Spleen (tissue), 11 donors: ENCODE measurements at regions not wholly inside any gene's neighbourhood (a gene's known extent, or its start where the extent isn't known, plus 50 kb on each side); places are given as distances from the start of the nearest gene placed in this dataset.

Source experiments
- DNase-seq: peaks from one replicate; pipeline ENCODE4 v3.0.0-alpha.2; 2020
- H3K27ac ChIP-seq, 8 donors: fragments of 200-600 bp; sonication (generic) in 7 of 8; 1 replicate in 4 of 8; 2 replicates in 4 of 8; pipeline versions ENCODE4 v1.5.0 to v1.8.0; 2016 to 2021; ENCODE audit warnings: inconsistent platforms in 4 of 8, mild to moderate bottlenecking in 4 of 8, moderate library complexity in 1 of 8
- H3K27me3 ChIP-seq, 7 donors: fragments of 200-600 bp; sonication (generic) in 6 of 7; replicated peaks in 1 of 7; 1 replicate in 4 of 7; 2 replicates in 3 of 7; pipeline versions ENCODE4 v1.5.0 to v1.8.0; 2016 to 2021; ENCODE audit warnings: inconsistent platforms in 3 of 7, mild to moderate bottlenecking in 1 of 7
- H3K36me3 ChIP-seq, 6 donors: fragments of 200-600 bp; sonication (generic) in 5 of 6; 1 replicate in 4 of 6; 2 replicates in 2 of 6; pipeline versions ENCODE4 v1.5.0 to v1.8.0; 2016 to 2021; ENCODE audit warnings: inconsistent platforms in 2 of 6
- H3K4me1 ChIP-seq, 6 donors: fragments of 200-600 bp; sonication (generic) in 5 of 6; 1 replicate in 3 of 6; 2 replicates in 3 of 6; pipeline versions ENCODE4 v1.5.0 to v1.8.0; 2016 to 2021; ENCODE audit warnings: inconsistent platforms in 3 of 6
- H3K4me3 ChIP-seq, 8 donors: fragments of 200-600 bp; sonication (generic) in 7 of 8; 1 replicate in 4 of 8; 2 replicates in 4 of 8; pipeline versions ENCODE4 v1.5.0 to v1.8.0; 2016 to 2021; ENCODE audit warnings: inconsistent platforms in 4 of 8, mild to moderate bottlenecking in 4 of 8, moderate library complexity in 2 of 8
- H3K9me3 ChIP-seq, 8 donors: fragments of 200-600 bp; sonication (generic) in 7 of 8; 1 replicate in 4 of 8; 2 replicates in 4 of 8; pipeline versions ENCODE4 v1.5.0 to v1.8.0; 2016 to 2021; ENCODE audit warnings: inconsistent platforms in 4 of 8
- CTCF ChIP-seq, 11 experiments: fragments of 200-600 bp in 7 of 11; fragments of 450-650 bp in 4 of 11; sonication (generic) in 4 of 11; IDR thresholded peaks in 8 of 11; conservative IDR thresholded peaks in 3 of 11; 1 replicate in 7 of 11; 2 replicates in 4 of 11; pipeline versions ENCODE4 v1.4.0 to v1.8.0; 2016 to 2021; ENCODE audit warnings: antibody characterized with exemption in 11 of 11, inconsistent platforms in 4 of 11, mild to moderate bottlenecking in 1 of 11
- POLR2A ChIP-seq, 3 donors: fragments of 450-650 bp; IDR thresholded peaks; one replicate each; pipeline ENCODE4 v1.5.1; 2017; ENCODE audit warnings: antibody characterized with exemption in 3 of 3, mild to moderate bottlenecking in 1 of 3
- POLR2AphosphoS5 ChIP-seq, 3 donors: sonication (generic); formaldehyde crosslinking; IDR thresholded peaks; one replicate each; pipeline ENCODE4 v1.5.1; 2017; ENCODE audit warnings: antibody characterized with exemption in 3 of 3
- WGBS, 5 donors: extraction: QIAGEN DNeasy Blood & Tissue Kit in 3 of 5; methylation state at CpG; one replicate each; pipeline versions ENCODE4 v1.1.5 to v1.1.7; 2013 to 2018; 5-methylcytosine and 5-hydroxymethylcytosine counted together
- intact Hi-C: fragments of 100-400 bp; cut with DNase I; formaldehyde crosslinking; loops from one replicate; pipeline ENCODE4 v1.15.0; 2023; ENCODE audit warnings: low total_unique reads
- donor health status: healthy with polysubstance abuse.
- donor health status: DM: no; HTN: no; CAD: no; lungs with moderate emphysema.
- donor health status: DM: no; HTN: no; CAD: no.
- donor health status: Bipolar disorder and iron deficiency.
- donor health status: healthy.
- donor health status: DM: no; HTN: no; CAD: no.
- donor health status: DM: yes; HTN: yes; CAD: no.

DNA sequence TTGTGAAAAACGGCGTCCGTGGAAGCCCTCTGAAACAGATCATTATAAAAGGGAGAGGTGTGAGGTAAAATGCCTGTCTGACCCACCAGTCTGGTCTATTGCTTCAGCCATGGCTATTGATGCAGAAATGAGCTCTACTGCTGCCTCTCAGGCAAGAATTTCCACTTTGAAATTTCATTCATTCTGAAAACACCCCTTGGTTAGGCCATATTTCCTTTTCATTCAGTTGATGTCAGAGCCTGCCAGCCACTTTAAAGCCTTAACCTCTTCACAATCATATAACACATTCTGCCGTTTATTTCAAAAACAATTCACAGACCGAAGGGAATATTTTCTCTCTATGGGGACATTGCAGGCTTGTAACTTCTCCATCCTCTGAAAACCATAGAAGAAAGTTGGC, 71.9 kb downstream of the FOXB1 start:
- intact Hi-C loops, result no loop called here
- peaks cover 0 to 5% (median 0%) of the 10 kb centered on the region in 8 donors for H3K9me3 ChIP-seq
- 79 to 91% (median 85%) methylated on average over 5 of the region's 5 CpGs for WGBS, 5 donors
- H3K4me1 ChIP-seq, result no peaks in the 10 kb centered on the region
- no peak for TF ChIP-seq POLR2AphosphoS5 (IDR thresholded peaks at IDR 0.05)
- TF ChIP-seq POLR2A (IDR thresholded peaks at IDR 0.05), result no peak
- no peak for TF ChIP-seq CTCF (IDR thresholded peaks at IDR 0.05 in 8 of 11, conservative IDR thresholded peaks at IDR 0.05 in 3 of 11)
- no peak for DNase-seq
- H3K4me3 ChIP-seq, result no peak overlapping the region
- no peaks in the 10 kb centered on the region for H3K27me3 ChIP-seq
- no peak overlapping the region for H3K27ac ChIP-seq
- H3K36me3 ChIP-seq, result no peaks in the 10 kb centered on the region

DNA sequence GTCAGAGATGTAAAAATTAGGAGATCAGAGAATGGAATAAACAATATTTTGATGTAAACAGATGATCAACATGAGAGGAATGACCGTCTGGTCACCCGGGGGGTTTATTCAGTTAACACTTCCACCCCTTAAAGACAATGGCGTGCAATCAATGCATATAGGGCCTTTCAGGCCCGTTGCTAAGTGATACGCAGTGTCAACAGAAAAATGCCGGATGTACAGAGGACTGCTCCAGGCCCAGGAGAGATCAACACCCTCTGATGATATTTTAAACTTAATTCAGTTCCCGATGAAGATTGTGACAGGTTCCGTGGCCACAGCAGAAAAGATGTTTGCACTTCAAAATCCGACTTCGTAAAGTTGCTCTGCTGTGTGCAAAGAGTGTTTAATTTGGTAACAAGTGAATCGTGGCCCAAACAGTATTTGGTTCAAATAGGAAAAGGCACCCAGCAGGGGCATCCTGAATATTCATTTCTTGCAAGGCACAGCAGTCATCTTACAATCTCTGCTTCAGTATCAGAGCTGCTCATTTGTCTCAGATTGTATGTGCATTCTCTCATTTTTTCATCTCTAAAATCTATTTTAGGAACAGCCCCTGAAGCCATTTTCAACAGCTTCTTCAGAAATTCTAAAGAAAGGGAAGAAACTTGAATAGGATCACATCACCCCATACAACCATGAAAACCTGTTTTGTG, 72.6 kb downstream of the FOXB1 start:
- no peaks in the 10 kb centered on the region for H3K36me3 ChIP-seq
- no peaks in the 10 kb centered on the region for H3K4me1 ChIP-seq
- DNase-seq, result no peak
- TF ChIP-seq CTCF (IDR thresholded peaks at IDR 0.05 in 8 of 11, conservative IDR thresholded peaks at IDR 0.05 in 3 of 11) (no peak), POLR2A (IDR thresholded peaks at IDR 0.05) (no peak), POLR2AphosphoS5 (IDR thresholded peaks at IDR 0.05) (no peak)
- no peak overlapping the region for H3K27ac ChIP-seq
- 76 to 84% (median 79%) methylated on average over 11 of the region's 11 CpGs for WGBS, 5 donors
- no peaks in the 10 kb centered on the region for H3K27me3 ChIP-seq
- H3K9me3 ChIP-seq, result peaks cover 0 to 5% (median 0%) of the 10 kb centered on the region in 8 donors
- intact Hi-C loops, result no loop called here
- H3K4me3 ChIP-seq, result no peak overlapping the region

- H3K9me3 ChIP-seq, result peaks cover 0 to 5% (median 0%) of the 10 kb centered on the region in 8 donors
- DNase-seq, result no peak
- no peaks in the 10 kb centered on the region for H3K36me3 ChIP-seq
- WGBS, 5 donors, result 58 to 70% (median 63%) methylated on average over 11 of the region's 11 CpGs
- H3K4me1 ChIP-seq, result no peaks in the 10 kb centered on the region
- TF ChIP-seq CTCF (IDR thresholded peaks at IDR 0.05 in 8 of 11, conservative IDR thresholded peaks at IDR 0.05 in 3 of 11) (no peak), POLR2A (IDR thresholded peaks at IDR 0.05) (no peak), POLR2AphosphoS5 (IDR thresholded peaks at IDR 0.05) (no peak)
- intact Hi-C loops, result no loop called here
- no peak overlapping the region for H3K4me3 ChIP-seq
- H3K27me3 ChIP-seq, result peaks cover 0 to 5% (median 0%) of the 10 kb centered on the region in 7 donors
- no peak overlapping the region for H3K27ac ChIP-seq
Observed at GRCh38 chr15:60077581-60078359, 73.7 kb downstream of the FOXB1 start.

DNA sequence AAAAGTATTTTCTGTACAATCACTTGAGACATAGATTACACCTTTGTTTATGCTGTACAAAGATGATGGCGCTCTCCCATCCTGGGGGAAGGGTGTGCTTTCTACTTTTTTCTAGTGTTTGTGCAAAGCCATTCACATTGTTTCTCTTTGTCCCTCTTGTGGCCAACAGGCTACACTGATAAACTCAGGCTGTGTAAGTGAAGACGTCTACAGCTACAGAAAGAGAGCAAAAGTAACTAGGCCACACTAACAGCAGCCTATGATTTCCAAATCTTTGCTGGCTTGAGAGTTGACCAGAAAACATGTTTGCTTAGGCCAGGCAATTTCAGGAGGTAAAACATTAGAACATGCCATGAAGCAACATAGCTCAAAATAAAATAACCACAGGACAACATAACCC, 75.1 kb downstream of the FOXB1 start:
- WGBS, 5 donors, result 73 to 87% (median 84%) methylated on average over 2 of the region's 2 CpGs
- intact Hi-C loops, result no loop called here
- Histone ChIP-seq H3K4me1 (no peaks in the 10 kb centered on the region), H3K9me3 (no peaks in the 10 kb centered on the region), H3K27me3 (peaks cover 0 to 5% (median 0%) of the 10 kb centered on the region in 7 donors), H3K27ac (no peak overlapping the region), H3K4me3 (no peak overlapping the region), H3K36me3 (no peaks in the 10 kb centered on the region)
- DNase-seq, result no peak
- TF ChIP-seq POLR2AphosphoS5 (IDR thresholded peaks at IDR 0.05) (no peak), POLR2A (IDR thresholded peaks at IDR 0.05) (no peak), CTCF (IDR thresholded peaks at IDR 0.05 in 8 of 11, conservative IDR thresholded peaks at IDR 0.05 in 3 of 11) (no peak)
